GM19099 (cell line): ENCODE measurements at regions not wholly inside any gene's neighbourhood (a gene's known extent, or its start where the extent isn't known, plus 50 kb on each side); places are given as distances from the start of the nearest gene placed in this dataset.

Experiments used
- POLR2A ChIP-seq: IDR thresholded peaks from 3 replicates; pipeline ENCODE4 v1.6.1; 2011; ENCODE audit warnings: low read depth; ENCODE audit not compliant: insufficient read length; ENCODE audit errors: extremely low read depth

- TF ChIP-seq POLR2A, result no peak
Observed at GRCh38 chr13:104008541-104009435, 942.6 kb upstream of the SLC10A2 start.

GRCh38 chr13:104008075-104008474 is 941.9 kb upstream of the SLC10A2 start:
- TF ChIP-seq POLR2A, result no peak

- TF ChIP-seq POLR2A, result no peak
Observed at GRCh38 chr13:104006625-104007075, 940.4 kb upstream of the SLC10A2 start.

GRCh38 chr13:104004572-104004971 is 938.4 kb upstream of the SLC10A2 start:
- no peak for TF ChIP-seq POLR2A

- no peak for TF ChIP-seq POLR2A
Observed at GRCh38 chr13:104002216-104002615, 936.0 kb upstream of the SLC10A2 start.

GRCh38 chr13:104001766-104002165 is 935.5 kb upstream of the SLC10A2 start:
- TF ChIP-seq POLR2A, result no peak

- TF ChIP-seq POLR2A, result no peak
Observed at GRCh38 chr13:103996733-103997132, 930.5 kb upstream of the SLC10A2 start.

GRCh38 chr13:103983948-103984347 is 917.7 kb upstream of the SLC10A2 start:
- TF ChIP-seq POLR2A, result no peak

GRCh38 chr13:103976371-103976770 is 910.2 kb upstream of the SLC10A2 start:
- TF ChIP-seq POLR2A, result no peak

- no peak for TF ChIP-seq POLR2A
Observed at GRCh38 chr13:103973740-103974139, 907.5 kb upstream of the SLC10A2 start.

GRCh38 chr13:103969520-103970050 is 903.4 kb upstream of the SLC10A2 start:
- no peak for TF ChIP-seq POLR2A

- TF ChIP-seq POLR2A, result no peak
Observed at GRCh38 chr13:103965506-103966243, 899.5 kb upstream of the SLC10A2 start.

- no peak for TF ChIP-seq POLR2A
Observed at GRCh38 chr13:103961784-103962183, 895.6 kb upstream of the SLC10A2 start.

GRCh38 chr13:103961129-103961528 is 894.9 kb upstream of the SLC10A2 start:
- TF ChIP-seq POLR2A, result no peak

- TF ChIP-seq POLR2A, result no peak
Observed at GRCh38 chr13:103960001-103960400, 893.8 kb upstream of the SLC10A2 start.

- no peak for TF ChIP-seq POLR2A
Observed at GRCh38 chr13:103958691-103959090, 892.5 kb upstream of the SLC10A2 start.

- no peak for TF ChIP-seq POLR2A
Observed at GRCh38 chr13:103957939-103958338, 891.7 kb upstream of the SLC10A2 start.

GRCh38 chr13:103953859-103954258 is 887.6 kb upstream of the SLC10A2 start:
- TF ChIP-seq POLR2A, result no peak
